HG03108 (cell line): ENCODE measurements at regions not wholly inside any gene's neighbourhood (a gene's known extent, or its start where the extent isn't known, plus 50 kb on each side); places are given as distances from the start of the nearest gene placed in this dataset.

Experiments
- ATAC-seq: cut with Tn5 transposase; IDR thresholded peaks from one replicate; pipeline ENCODE4 v1.9.1; 2021; ENCODE audit warnings: moderate library complexity; ENCODE audit not compliant: unreplicated experiment

DNA sequence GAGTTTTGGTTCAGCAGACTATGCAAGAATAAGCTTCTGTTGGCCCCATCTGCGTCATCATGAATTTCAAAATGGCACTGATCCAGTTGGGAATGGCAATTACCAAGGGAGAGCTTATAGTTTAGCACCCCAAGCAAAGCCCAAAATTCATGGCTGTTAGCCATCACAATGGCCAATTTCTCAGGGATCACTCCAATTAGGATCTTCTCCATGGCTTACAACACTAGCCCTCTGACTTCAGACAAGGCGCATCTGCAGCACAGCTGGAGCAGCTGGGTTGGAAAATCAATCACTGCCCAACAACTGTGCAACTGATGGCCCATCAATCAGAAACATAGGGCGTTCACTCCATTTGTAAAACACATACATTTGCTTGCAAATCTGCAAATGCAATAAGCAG, 273.6 kb downstream of the SRBD1 start:
- ATAC-seq = no peak

DNA sequence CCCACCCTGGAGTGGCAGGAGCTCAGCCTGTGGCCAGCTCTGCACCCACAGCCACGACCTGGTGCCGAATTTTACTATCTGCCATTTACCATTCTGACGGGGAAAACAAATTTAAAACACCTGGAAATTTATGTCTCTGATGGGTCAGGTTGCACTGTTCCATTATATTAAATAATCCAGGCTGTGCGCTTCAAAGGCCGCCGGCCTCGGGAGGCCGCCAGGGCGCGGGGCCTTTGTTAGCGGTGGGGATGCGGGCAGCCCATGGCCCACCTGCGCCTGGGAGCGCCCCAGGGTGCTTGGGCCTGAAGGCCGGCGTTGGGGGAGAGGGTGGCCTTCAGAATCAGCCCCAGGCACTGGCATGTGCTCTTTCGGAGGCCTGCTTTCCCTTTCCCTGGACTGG, 276.9 kb downstream of the SRBD1 start:
- ATAC-seq = no peak

DNA sequence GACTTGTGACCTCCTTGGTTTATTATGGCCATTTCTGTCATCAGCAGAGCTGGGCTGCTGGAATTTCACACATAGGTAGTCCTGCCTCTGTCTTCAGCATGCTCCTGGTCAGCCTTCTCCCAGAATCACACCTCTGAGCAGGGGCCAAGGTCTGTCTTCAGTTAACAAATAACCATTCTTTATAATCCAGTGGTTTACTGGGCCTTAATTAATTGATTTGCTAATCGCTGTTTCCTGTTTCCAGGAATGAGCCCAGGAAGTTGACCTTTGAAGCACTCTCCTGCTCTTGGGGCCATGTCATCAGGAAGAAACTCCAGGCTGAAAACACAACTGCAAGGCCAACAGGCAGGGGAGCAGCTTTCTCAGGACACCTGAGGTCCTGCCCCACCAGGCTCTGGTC, 278.5 kb downstream of the SRBD1 start:
- ATAC-seq = no peak

DNA sequence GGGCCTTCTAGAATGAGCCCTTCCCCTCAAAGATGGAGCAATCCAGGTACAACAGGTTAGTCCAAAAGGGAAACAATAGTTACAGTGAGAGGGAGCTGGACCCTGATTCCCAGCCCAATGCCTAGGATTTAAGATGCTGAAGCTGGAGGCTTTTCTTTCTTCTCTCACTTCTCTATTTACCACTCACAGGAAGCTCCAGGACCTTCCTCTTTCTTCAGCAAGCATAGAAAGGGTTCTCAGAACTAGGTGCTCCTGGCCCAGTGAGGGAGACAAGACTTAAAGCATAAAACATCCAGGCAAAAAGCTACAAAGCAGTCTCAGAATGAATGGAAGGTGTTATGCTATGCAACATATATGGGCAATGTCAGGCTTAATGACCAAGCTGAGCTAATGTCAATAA, 279.0 kb downstream of the SRBD1 start:
- no peak for ATAC-seq

GRCh38 chr2:45331410-45331786, 279.7 kb downstream of the SRBD1 start:
- ATAC-seq = no peak

DNA sequence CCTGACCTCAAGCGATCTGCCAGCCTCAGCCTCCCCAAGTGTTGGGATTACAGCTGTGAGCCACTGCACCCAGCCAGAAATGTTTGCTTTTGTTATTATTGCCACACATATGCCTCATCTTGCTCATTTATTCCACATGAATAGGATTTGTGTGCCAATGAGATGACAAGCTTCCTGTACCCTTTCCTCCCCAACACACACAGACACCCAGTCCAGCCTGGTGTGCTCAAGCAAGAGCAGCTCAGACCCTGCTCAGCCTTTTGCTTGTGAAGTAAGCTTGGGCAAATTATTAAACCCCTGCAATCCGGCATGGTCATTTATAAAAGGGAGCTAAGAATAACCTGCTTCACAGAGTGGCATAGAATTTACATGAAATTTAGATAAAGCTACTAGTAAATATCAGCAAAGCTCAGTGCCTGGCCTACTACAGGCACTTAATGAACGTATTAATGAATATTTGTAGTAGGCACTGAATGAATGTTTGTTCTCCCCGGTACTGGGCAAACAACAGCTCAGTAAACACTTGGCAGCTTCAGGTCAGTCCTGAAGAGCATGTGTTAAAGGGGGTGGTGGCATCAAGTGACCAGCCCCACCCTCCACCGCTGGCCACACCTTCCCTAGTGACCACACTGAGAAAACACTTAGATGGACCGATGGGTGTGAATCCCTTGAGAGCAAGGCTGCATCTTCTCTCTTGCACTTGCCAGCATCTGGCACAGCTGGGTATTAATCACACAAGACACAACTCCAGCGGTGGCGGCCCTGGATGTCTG, 280.2 kb downstream of the SRBD1 start:
- no peak for ATAC-seq

- ATAC-seq = no peak
Observed at GRCh38 chr2:45330108-45330507, 281.0 kb downstream of the SRBD1 start.

DNA sequence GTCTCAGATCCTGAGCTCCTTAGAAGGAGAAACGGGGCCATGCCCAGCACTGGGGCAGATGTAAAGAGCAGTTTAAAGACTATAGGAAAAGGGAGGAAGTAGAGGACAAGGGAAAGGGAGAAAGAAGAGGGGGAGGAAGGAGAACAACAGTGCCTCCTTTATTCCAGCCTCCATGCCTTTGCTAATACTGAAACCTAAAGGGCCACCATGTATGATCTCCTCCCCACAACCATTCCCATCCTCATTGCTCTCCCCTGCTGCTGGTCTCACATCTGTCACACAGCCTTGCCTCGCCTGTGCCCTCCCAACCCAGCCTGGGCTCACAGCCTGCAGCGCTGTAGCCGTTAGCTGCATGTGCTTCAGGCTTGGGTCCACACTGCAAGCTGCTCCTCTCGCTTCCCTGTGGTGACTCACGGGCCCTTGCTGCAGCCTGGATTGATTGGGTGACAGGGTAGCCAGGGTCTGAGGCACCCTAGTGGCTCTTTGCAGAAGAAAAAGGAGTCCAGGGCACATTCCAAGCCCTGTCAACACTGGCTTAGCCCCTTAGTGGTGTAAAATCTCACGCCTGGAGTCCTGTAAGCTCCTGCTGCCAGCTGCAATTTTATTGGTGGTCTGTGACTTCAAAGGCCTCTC, 281.9 kb downstream of the SRBD1 start:
- ATAC-seq = no peak

DNA sequence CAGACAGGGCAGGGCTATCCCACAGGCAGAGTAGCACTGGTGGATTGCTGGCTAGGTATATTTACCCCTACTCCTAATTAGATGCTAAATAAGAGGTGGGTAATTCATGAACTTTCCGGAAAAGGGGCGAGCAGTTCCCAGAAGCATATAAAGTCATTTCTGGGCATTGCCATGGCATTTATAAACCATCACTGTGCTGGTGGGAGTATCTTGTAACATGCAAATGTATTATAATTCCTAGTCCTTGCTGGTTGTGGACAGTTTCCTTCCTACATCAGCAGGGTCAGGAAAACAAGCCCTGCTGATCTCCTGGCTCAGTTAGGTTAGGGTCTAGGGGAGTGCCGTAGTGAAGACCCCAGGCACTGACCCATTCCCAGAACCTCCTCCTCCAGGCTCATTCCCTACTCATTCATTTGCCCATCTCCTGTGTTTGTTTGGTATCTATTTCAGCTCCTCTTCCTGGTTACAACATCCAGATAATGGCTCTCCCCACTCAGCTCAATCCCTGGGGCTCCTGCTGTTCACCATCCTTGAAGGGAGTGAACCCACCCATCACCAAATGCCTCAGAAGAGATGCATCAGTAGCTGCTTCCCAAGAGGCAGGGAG, 282.7 kb downstream of the SRBD1 start:
- no peak for ATAC-seq

- ATAC-seq = no peak
Observed at GRCh38 chr2:45323344-45323743, 287.7 kb downstream of the SRBD1 start.

DNA sequence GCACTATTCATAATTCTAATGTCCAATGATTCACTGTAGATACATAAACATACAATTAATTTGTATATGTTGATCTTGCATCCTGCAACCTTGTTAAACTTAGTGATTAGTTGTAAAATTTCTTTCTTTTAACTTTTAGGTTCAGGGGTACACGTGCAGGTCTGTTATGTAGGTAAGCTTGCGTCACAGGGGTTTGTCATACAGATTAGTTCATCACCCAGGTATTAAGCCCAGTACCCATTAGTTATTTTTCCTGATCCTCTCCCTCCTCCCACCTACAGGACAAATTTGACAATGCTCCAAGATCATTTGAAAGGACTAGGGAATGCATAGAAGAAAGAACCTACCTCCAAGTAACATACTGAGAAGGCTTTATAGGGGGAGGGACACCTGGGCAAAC, 290.1 kb downstream of the SRBD1 start:
- ATAC-seq = no peak

DNA sequence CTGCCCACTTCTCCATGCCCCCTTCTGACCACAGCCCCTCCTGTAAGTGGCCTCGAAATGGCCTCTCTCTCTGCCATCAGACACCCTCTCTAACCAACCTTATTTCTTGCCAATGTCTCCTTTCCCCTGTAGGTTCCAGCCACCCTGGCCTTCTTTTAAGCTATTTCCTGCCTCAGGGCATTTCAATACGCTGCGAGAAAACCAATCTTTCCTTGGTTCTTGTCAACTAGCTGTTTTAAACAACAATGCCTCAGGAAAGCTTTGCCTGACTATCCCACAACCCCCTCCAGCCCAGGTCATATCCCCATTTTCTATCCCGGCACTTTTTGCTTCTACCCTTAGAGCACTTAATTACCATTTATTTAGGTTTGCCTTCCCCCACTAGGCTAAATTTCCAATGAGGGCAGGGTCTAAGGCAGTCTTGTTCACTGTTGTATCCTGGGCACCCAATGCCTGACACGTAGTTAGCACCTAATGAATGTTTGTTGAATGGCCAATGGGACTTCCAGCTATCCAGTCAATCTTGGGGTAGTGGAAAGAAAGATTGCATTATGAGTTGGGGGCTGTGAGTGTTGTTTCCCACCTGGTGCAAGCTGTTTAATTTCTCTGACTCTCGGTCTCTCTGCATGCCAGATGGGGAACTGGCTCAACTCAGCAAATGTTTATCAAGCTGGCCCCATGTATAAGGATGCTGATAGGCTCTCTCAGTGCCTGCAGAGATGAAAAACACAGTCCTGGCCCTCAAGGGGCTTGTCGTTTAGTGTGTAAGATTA, 291.2 kb downstream of the SRBD1 start:
- no peak for ATAC-seq

GRCh38 chr2:45318686-45319085, 292.4 kb downstream of the SRBD1 start:
- no peak for ATAC-seq

- ATAC-seq = no peak
Observed at GRCh38 chr2:45316576-45317338, 294.3 kb downstream of the SRBD1 start.

GRCh38 chr2:45315861-45316260, 295.2 kb downstream of the SRBD1 start:
- no peak for ATAC-seq

GRCh38 chr2:45312275-45312674, 298.8 kb downstream of the SRBD1 start:
- no peak for ATAC-seq

DNA sequence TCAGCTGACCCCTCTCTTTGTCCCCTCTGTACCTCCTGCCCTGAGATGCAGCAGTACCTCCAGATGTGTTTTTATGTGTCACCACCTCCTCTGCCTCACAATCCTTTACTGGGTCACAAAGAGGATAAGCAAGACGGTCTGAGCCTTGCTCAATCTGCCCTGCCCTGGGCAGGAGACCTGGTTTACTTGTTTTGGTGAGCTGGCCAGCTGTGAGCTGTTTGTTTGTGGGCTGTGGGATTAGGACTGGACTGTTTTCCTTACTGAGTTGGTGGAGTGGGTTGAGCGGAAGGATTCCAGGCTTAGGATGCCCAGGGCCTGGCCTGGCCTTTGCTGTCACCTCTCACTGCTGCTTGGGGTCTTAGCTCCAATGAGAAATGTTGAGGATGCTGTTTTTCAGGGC, 299.5 kb downstream of the SRBD1 start:
- no peak for ATAC-seq

- no peak for ATAC-seq
Observed at GRCh38 chr2:45307147-45307546, 297.9 kb upstream of the SIX2 start.

DNA sequence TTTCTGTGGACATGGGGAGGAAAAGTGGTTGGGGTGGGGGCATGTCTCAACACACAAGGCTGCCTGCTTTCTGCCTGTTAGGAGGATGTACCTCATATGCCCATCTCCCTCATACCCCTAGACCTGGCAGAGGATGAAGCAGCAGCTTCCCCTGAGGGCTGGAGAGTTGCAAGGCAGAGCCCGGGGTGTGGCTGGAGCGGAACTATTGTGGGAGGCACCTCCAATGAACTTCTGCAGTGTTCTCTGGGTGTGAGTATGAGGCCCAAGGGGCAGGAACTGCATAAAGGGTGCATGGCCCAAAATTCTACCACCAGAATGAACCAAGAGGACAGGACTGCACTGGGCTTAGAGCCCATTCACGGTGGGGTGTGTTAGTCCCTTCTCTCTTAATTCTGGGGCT, 296.3 kb upstream of the SIX2 start:
- ATAC-seq = no peak

DNA sequence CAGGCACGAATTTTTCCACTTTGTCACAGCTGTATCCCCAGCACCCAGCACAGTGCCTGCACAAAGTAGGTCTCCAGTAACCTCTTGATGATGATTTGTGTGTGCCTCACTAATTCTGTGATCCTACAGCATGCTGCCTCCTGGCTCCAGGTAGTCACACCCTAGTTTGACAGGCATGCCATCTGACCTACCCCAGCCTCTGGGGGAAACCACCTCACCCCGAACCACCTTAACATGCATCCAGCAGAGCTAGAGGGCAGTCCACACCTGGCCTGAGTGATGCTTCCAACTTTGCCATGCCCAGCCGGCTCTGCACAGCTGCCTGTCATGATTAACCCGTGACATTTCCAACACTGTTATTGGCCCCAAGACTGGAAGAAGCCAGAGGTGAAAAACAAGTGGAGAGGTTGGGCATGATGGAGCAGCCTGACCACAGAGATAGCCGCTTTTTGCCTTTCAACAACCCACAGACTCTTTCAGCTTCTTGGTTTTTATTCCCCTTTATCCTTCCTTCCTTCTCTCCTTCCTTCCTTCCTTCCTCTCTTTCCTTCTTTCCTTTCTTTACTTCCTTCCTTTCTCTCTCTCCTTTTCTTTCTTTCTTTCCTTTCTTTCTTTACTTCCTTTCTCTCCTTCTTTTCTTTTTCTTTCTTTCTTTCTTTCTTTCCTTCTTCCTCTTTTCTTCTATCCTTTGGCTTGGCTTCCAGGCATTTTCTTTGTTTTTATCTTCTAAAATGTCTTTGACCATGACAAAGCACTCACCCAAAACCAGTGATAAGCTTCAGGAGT, 294.4 kb upstream of the SIX2 start:
- ATAC-seq = no peak
